Gastrocnemius medialis (tissue), 4 donors: ENCODE measurements at regions not wholly inside any gene's neighbourhood (a gene's known extent, or its start where the extent isn't known, plus 50 kb on each side); places are given as distances from the start of the nearest gene placed in this dataset.

Experiments used
- ATAC-seq, 2 donors: fragments of 150-250 bp; one replicate each; pipeline ENCODE4 v1.9.1; 2016
- DNase-seq, 2 donors: peaks; one replicate each; pipeline ENCODE4 v3.0.0-alpha.2; 2019
- H3K27ac ChIP-seq, 4 donors: fragments of 200-600 bp; sonication (generic); 1 replicate in 1 of 4; 2 replicates in 3 of 4; pipeline ENCODE4 v1.5.1; 2016 to 2018; ENCODE audit warnings: mild to moderate bottlenecking in 2 of 4, moderate library complexity in 1 of 4
- H3K27me3 ChIP-seq, 3 donors: fragments of 200-600 bp; sonication (generic) in 2 of 3; 1 replicate in 1 of 3; 2 replicates in 2 of 3; pipeline versions ENCODE4 v1.5.1 to v1.6.0; 2016 to 2019; ENCODE audit warnings: mild to moderate bottlenecking in 1 of 3, moderate library complexity in 1 of 3
- H3K36me3 ChIP-seq, 2 donors: fragments of 200-600 bp; sonication (generic) in 1 of 2; one replicate each; pipeline ENCODE4 v1.5.1; 2017 to 2018
- H3K4me1 ChIP-seq, 2 donors: fragments of 200-600 bp; sonication (generic) in 1 of 2; one replicate each; pipeline ENCODE4 v1.5.1; 2016 to 2017; ENCODE audit warnings: mild to moderate bottlenecking in 2 of 2
- H3K4me3 ChIP-seq, 4 donors: fragments of 200-600 bp; sonication (generic) in 3 of 4; 1 replicate in 1 of 4; 2 replicates in 3 of 4; pipeline ENCODE4 v1.5.1; 2016 to 2019; ENCODE audit warnings: mild to moderate bottlenecking in 2 of 4
- H3K9me3 ChIP-seq, 3 donors: fragments of 200-600 bp; sonication (generic) in 2 of 3; 1 replicate in 1 of 3; 2 replicates in 2 of 3; pipeline ENCODE4 v1.5.1; 2016 to 2019
- CTCF ChIP-seq, 5 experiments: fragments of 450-650 bp in 3 of 5; fragments of 200-600 bp in 2 of 5; sonication (generic) in 2 of 5; IDR thresholded peaks in 4 of 5; conservative IDR thresholded peaks in 1 of 5; 1 replicate in 4 of 5; 2 replicates in 1 of 5; pipeline ENCODE4 v1.5.1; 2016 to 2019; ENCODE audit warnings: antibody characterized with exemption in 5 of 5, mild to moderate bottlenecking in 3 of 5, moderate library complexity in 3 of 5
- POLR2A ChIP-seq, 2 donors: fragments of 450-650 bp; IDR thresholded peaks; one replicate each; pipeline ENCODE4 v1.6.1; 2017; ENCODE audit warnings: antibody characterized with exemption in 2 of 2, mild to moderate bottlenecking in 2 of 2, moderate library complexity in 2 of 2
- in situ Hi-C, 4 donors: fragments of 200-750 bp; cut with MboI; loops; one replicate each; pipeline versions ENCODE4 v1.15.0 to v1.8.0; 2017; ENCODE audit warnings: low sequenced_read_pairs in 4 of 4
- intact Hi-C: fragments of 100-400 bp; cut with DNase I; formaldehyde crosslinking; loops from one replicate; pipeline ENCODE4 v1.15.1; 2023; ENCODE audit warnings: low total_unique reads

GRCh38 chr4:23060776-23061175 lies 368.0 kb downstream of the GBA3 start:
- intact Hi-C loops (no loop called here), in situ Hi-C loops (no loop called here)
- no peak for ATAC-seq
- no peak overlapping the region for H3K4me3 ChIP-seq
- DNase-seq, result no peak
- no peaks in the 10 kb centered on the region for H3K36me3 ChIP-seq
- H3K27ac ChIP-seq, result no peak overlapping the region
- no peaks in the 10 kb centered on the region for H3K9me3 ChIP-seq
- TF ChIP-seq CTCF (IDR thresholded peaks at IDR 0.05 in 4 of 5, conservative IDR thresholded peaks at IDR 0.05 in 1 of 5), result no peak
- no peak for TF ChIP-seq POLR2A (IDR thresholded peaks at IDR 0.05)
- no peaks in the 10 kb centered on the region for H3K4me1 ChIP-seq
- no peaks in the 10 kb centered on the region for H3K27me3 ChIP-seq

- no peak for ATAC-seq
- no peak for DNase-seq
- H3K27me3 ChIP-seq, result no peaks in the 10 kb centered on the region
- H3K4me3 ChIP-seq, result no peak overlapping the region
- intact Hi-C loops, result no loop called here
- in situ Hi-C loops, result no loop called here
- no peak overlapping the region for H3K27ac ChIP-seq
- no peaks in the 10 kb centered on the region for H3K9me3 ChIP-seq
- H3K36me3 ChIP-seq, result no peaks in the 10 kb centered on the region
- TF ChIP-seq POLR2A (IDR thresholded peaks at IDR 0.05), result no peak
- no peak for TF ChIP-seq CTCF (IDR thresholded peaks at IDR 0.05 in 4 of 5, conservative IDR thresholded peaks at IDR 0.05 in 1 of 5)
- no peaks in the 10 kb centered on the region for H3K4me1 ChIP-seq
Observed at GRCh38 chr4:23058165-23058776, 365.5 kb downstream of the GBA3 start.

GRCh38 chr4:23041501-23041900 lies 348.8 kb downstream of the GBA3 start:
- Histone ChIP-seq H3K4me3 (no peak overlapping the region), H3K9me3 (no peaks in the 10 kb centered on the region), H3K27me3 (no peaks in the 10 kb centered on the region), H3K36me3 (no peaks in the 10 kb centered on the region), H3K4me1 (no peaks in the 10 kb centered on the region), H3K27ac (no peak overlapping the region)
- in situ Hi-C loops (no loop called here), intact Hi-C loops (no loop called here)
- no peak for TF ChIP-seq CTCF (IDR thresholded peaks at IDR 0.05 in 4 of 5, conservative IDR thresholded peaks at IDR 0.05 in 1 of 5)
- no peak for TF ChIP-seq POLR2A (IDR thresholded peaks at IDR 0.05)
- ATAC-seq, result no peak
- DNase-seq, result no peak

GRCh38 chr4:23040539-23040938 lies 347.8 kb downstream of the GBA3 start:
- H3K9me3 ChIP-seq, result no peaks in the 10 kb centered on the region
- intact Hi-C loops (no loop called here), in situ Hi-C loops (no loop called here)
- ATAC-seq (no peak), DNase-seq (no peak)
- H3K36me3 ChIP-seq, result no peaks in the 10 kb centered on the region
- H3K27me3 ChIP-seq, result no peaks in the 10 kb centered on the region
- H3K27ac ChIP-seq, result no peak overlapping the region
- no peaks in the 10 kb centered on the region for H3K4me1 ChIP-seq
- no peak overlapping the region for H3K4me3 ChIP-seq
- TF ChIP-seq CTCF (IDR thresholded peaks at IDR 0.05 in 4 of 5, conservative IDR thresholded peaks at IDR 0.05 in 1 of 5) (no peak), POLR2A (IDR thresholded peaks at IDR 0.05) (no peak)

- no peak for TF ChIP-seq POLR2A (IDR thresholded peaks at IDR 0.05)
- TF ChIP-seq CTCF (IDR thresholded peaks at IDR 0.05 in 4 of 5, conservative IDR thresholded peaks at IDR 0.05 in 1 of 5), result no peak
- ATAC-seq (no peak), DNase-seq (no peak)
- H3K9me3 ChIP-seq, result no peaks in the 10 kb centered on the region
- H3K4me1 ChIP-seq, result no peaks in the 10 kb centered on the region
- no peaks in the 10 kb centered on the region for H3K36me3 ChIP-seq
- intact Hi-C loops, result no loop called here
- H3K4me3 ChIP-seq, result no peak overlapping the region
- H3K27ac ChIP-seq, result no peak overlapping the region
- H3K27me3 ChIP-seq, result no peaks in the 10 kb centered on the region
- in situ Hi-C loops, result no loop called here
Observed at GRCh38 chr4:23039818-23040217, 347.1 kb downstream of the GBA3 start.
